GM23248 (cell line): ENCODE measurements at regions not wholly inside any gene's neighbourhood (a gene's known extent, or its start where the extent isn't known, plus 50 kb on each side); places are given as distances from the start of the nearest gene placed in this dataset.

Experiments
- DNase-seq: peaks from one replicate; pipeline ENCODE4 v3.0.0-alpha.2; 2015
- H2AFZ ChIP-seq: fragments of 200-600 bp; sonication (generic); 2 replicates; pipeline ENCODE4 v1.6.1; 2016; ENCODE audit warnings: antibody characterized with exemption
- H3F3A ChIP-seq: fragments of 200-600 bp; sonication (generic); 2 replicates; pipeline ENCODE4 v1.6.1; 2016; ENCODE audit warnings: mild to moderate bottlenecking, antibody characterized with exemption, mixed run types; ENCODE audit not compliant: insufficient read depth
- H3K27ac ChIP-seq: fragments of 200-600 bp; sonication (generic); 2 replicates; pipeline ENCODE4 v1.5.1; 2016; ENCODE audit warnings: mild to moderate bottlenecking
- H3K27me3 ChIP-seq: fragments of 200-600 bp; sonication (generic); replicated peaks from 2 replicates; pipeline ENCODE4 v1.6.1; 2016; ENCODE audit warnings: mild to moderate bottlenecking; ENCODE audit not compliant: insufficient read depth
- H3K36me3 ChIP-seq: fragments of 200-600 bp; sonication (generic); 2 replicates; pipeline ENCODE4 v1.6.1; 2016; ENCODE audit warnings: low read depth, mild to moderate bottlenecking
- H3K4me1 ChIP-seq: fragments of 200-600 bp; sonication (generic); 2 replicates; pipeline ENCODE4 v1.6.1; 2016; ENCODE audit warnings: mild to moderate bottlenecking; ENCODE audit not compliant: insufficient read depth
- H3K4me2 ChIP-seq: fragments of 200-600 bp; sonication (generic); one replicate; pipeline ENCODE4 v1.6.1; 2016; ENCODE audit warnings: mild to moderate bottlenecking; ENCODE audit not compliant: unreplicated experiment
- H3K4me3 ChIP-seq: fragments of 200-600 bp; sonication (generic); 2 replicates; pipeline ENCODE4 v1.5.1; 2016; ENCODE audit warnings: mild to moderate bottlenecking
- H3K79me2 ChIP-seq: fragments of 200-600 bp; sonication (generic); 2 replicates; pipeline ENCODE4 v1.6.1; 2016; ENCODE audit warnings: mild to moderate bottlenecking; ENCODE audit not compliant: insufficient read depth
- H3K9ac ChIP-seq: fragments of 200-600 bp; sonication (generic); 2 replicates; pipeline ENCODE4 v1.6.1; 2016; ENCODE audit warnings: mild to moderate bottlenecking
- H3K9me2 ChIP-seq: fragments of 200-600 bp; sonication (generic); 2 replicates; pipeline ENCODE4 v1.6.1; 2016; ENCODE audit warnings: mixed run types, mild to moderate bottlenecking, moderate library complexity; ENCODE audit not compliant: insufficient read depth
- H3K9me3 ChIP-seq: fragments of 200-600 bp; sonication (generic); one replicate; pipeline ENCODE4 v1.6.1; 2017; ENCODE audit warnings: low read depth
- H4K20me1 ChIP-seq: fragments of 200-600 bp; sonication (generic); 2 replicates; pipeline ENCODE4 v1.6.0; 2016; ENCODE audit not compliant: insufficient read depth
- EZH2 ChIP-seq: fragments of 200-600 bp; sonication (generic); IDR thresholded peaks from 2 replicates; pipeline ENCODE4 v1.6.1; 2018; ENCODE audit warnings: antibody characterized with exemption, mild to moderate bottlenecking; ENCODE audit not compliant: insufficient read depth, poor library complexity, severe bottlenecking
- EZH2phosphoT487 ChIP-seq: fragments of 200-600 bp; sonication (generic); IDR thresholded peaks from 2 replicates; pipeline ENCODE4 v1.6.1; 2018; ENCODE audit warnings: antibody characterized with exemption, moderate library complexity, mild to moderate bottlenecking, low read depth; ENCODE audit not compliant: insufficient read depth
- WGBS, 2 experiments: methylation state at CpG; one replicate each; pipeline ENCODE4 v1.1.6; 2015 to 2017; ENCODE audit warnings: low lambda C conversion rate in 2 of 2, low coverage in 1 of 2; ENCODE audit errors: missing lambda C conversion rate in 2 of 2; 5-methylcytosine and 5-hydroxymethylcytosine counted together
- in situ Hi-C: fragments of 300-500 bp; cut with MboI; formaldehyde crosslinking; loops from 2 replicates; pipeline ENCODE4 v1.15.0; 2020

DNA sequence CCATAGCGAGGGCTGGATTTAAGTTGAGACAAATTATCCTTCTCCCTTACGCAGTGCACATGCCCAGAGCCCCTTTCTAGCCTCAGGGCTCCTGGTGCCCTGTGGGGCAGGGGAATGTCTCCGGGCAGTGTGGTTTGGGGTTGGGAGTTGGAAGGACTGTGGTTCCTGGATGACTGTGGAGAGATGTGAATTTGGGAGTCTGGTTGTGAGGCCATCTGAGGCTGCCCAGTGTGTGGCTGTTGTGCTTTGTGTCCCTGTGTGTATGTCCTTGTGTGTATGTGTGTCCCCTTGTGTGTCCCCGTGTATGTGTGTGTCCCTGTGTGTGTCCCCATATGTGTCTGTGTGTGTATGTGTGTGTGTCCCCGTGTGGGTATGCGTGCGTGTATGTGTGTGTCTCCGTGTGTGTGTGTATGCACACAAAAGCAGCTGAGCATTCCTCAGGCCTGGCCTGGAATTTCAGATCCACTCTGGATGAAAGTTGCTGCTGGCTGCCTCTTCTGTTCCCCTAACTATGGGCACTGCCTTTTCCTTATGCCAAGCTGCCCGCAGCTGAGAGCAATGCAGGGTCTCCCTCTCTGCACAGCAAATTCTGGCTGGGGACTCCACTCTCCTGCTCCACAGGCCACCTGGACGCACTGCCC is 65.4 kb downstream of the UBIAD1 start:
- in situ Hi-C loops = no loop called here
- H3K79me2 ChIP-seq = no peaks in the 10 kb centered on the region
- H4K20me1 ChIP-seq = no peaks in the 10 kb centered on the region
- no peak overlapping the region for H3K27ac ChIP-seq
- no peaks in the 10 kb centered on the region for H3F3A ChIP-seq
- H2AFZ ChIP-seq = no peak overlapping the region
- no peaks in the 10 kb centered on the region for H3K4me1 ChIP-seq
- no peaks in the 10 kb centered on the region for H3K9me2 ChIP-seq
- H3K4me2 ChIP-seq = no peak overlapping the region
- H3K36me3 ChIP-seq = no peaks in the 10 kb centered on the region
- no peaks in the 10 kb centered on the region for H3K9me3 ChIP-seq
- no peak overlapping the region for H3K4me3 ChIP-seq
- H3K9ac ChIP-seq = no peak overlapping the region
- peaks cover 43% of the 10 kb centered on the region for H3K27me3 ChIP-seq
- 52 to 55% methylated on average over 10 of the region's 10 CpGs for WGBS, 2 experiments
- DNase-seq = no peak
- TF ChIP-seq EZH2phosphoT487 (no peak), EZH2 (no peak)

DNA sequence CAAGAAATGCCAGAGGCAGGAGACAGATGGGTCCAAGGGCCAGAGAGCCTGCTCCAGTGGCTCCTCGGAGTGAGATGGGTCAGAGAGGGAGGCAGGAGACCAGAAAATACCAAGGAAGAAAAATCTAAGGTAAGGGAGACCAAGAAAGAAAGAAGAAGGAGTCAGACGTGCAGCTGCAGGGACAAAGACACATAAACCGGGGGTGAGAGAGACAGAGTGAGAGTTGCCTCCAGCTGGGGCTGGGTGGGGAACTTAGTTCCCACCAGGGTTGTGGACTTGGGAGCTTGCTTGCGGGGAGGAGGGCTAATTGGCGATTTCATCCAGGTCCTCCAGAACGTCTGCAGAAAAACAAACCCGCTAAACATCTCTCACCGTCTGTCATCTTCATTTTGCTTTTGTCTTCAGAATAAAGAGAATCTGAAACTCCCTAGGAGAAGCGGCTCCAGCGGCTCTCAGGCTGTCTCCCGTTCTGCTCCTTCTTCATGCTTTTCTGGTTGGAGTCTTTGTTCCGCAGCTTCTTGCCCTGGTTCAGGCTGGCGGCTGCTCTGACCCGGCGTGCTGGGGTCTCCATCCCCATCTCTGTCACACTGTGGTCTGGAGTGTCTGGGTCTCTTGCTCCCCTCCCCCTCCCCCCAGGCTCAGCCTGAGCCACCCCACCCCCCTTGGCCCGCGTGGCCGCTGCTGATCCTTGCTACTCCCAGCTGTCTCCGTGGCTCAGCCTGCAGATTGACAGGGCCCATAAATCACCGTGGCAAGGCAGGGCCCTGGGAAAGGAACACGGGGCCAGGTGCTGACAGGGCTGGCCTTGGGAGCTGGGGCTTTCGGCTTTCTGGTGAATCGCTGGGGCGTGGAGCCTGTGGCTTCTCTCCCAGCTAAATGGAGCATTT is 66.6 kb downstream of the UBIAD1 start:
- Histone ChIP-seq H3K9ac (no peak overlapping the region), H3F3A (no peaks in the 10 kb centered on the region), H3K4me1 (no peaks in the 10 kb centered on the region), H3K9me2 (no peaks in the 10 kb centered on the region), H2AFZ (no peak overlapping the region), H3K4me3 (no peak overlapping the region), H3K4me2 (no peak overlapping the region), H3K9me3 (no peaks in the 10 kb centered on the region), H3K27ac (no peak overlapping the region), H3K27me3 (peaks cover 50% of the 10 kb centered on the region), H3K79me2 (no peaks in the 10 kb centered on the region), H3K36me3 (no peaks in the 10 kb centered on the region), H4K20me1 (no peaks in the 10 kb centered on the region)
- TF ChIP-seq EZH2phosphoT487 (no peak), EZH2 (no peak)
- in situ Hi-C loops = no loop called here
- DNase-seq = peak; percentile 20
- WGBS, 2 experiments = 7 to 8% methylated on average over 22 to 24 of the region's 24 CpGs

DNA sequence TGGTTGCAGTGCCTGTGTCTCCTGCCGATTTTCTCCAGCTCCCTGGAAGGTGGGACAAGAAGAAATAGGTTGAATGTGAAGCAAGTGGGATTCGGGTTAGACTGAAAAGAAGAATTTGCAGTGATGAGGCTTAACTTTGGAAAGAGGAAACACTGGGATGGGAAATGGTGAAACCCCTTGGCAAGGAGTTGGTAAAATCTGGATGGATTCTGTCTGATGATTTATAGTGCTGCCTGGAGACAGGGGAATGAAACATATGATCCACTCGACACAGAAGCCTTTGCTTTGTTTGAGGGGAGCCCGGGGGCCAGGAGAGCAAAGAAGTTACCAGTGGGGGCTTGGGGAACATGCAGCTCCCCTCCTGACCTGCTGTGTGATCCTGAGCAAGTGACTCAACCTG is 67.2 kb downstream of the UBIAD1 start:
- no peaks in the 10 kb centered on the region for H3K36me3 ChIP-seq
- H3K4me3 ChIP-seq = no peak overlapping the region
- H3K9ac ChIP-seq = no peak overlapping the region
- H4K20me1 ChIP-seq = no peaks in the 10 kb centered on the region
- no peak overlapping the region for H3K27ac ChIP-seq
- H3K9me2 ChIP-seq = no peaks in the 10 kb centered on the region
- no peaks in the 10 kb centered on the region for H3K79me2 ChIP-seq
- TF ChIP-seq EZH2 = peak; percentile 42
- no peak for TF ChIP-seq EZH2phosphoT487
- in situ Hi-C loops = no loop called here
- H3K4me1 ChIP-seq = no peaks in the 10 kb centered on the region
- H2AFZ ChIP-seq = no peak overlapping the region
- H3K27me3 ChIP-seq = peaks cover 54% of the 10 kb centered on the region
- H3K9me3 ChIP-seq = no peaks in the 10 kb centered on the region
- WGBS, 2 experiments = 2 to 4% methylated on average over 4 of the region's 4 CpGs
- no peaks in the 10 kb centered on the region for H3F3A ChIP-seq
- no peak for DNase-seq
- H3K4me2 ChIP-seq = no peak overlapping the region

DNA sequence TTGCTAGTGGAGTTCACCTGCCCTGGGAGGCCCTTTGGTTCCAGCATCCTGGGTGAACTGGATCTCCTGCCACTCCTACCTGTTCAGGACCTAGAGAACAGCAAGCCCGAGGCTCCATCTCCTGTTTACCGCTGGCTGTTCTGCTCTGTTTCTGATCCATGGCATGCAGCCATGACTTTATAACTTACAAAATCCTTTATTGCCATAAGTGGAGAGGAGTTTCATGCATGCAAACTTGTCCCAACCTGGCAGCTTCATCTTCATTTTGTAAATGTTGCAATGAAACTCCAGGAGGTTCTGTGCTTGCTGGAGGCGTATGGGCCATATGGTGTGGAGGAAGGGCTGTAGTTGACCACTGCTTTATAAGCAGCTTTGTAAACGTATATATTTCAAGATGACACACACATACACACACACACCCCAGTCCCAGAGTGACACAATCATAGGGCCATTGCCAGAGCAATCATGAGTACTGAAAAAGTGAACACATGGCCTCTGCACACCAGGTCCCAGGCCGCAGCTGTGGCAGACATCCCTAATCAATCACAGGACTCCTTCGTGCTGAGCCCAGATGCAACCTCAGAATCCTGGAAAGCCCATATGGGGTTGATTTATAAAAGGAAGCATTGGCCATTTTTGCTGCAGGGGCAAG is 69.0 kb downstream of the UBIAD1 start:
- Histone ChIP-seq H3K9me3 (no peaks in the 10 kb centered on the region), H2AFZ (no peak overlapping the region), H3K4me3 (no peak overlapping the region), H3K27ac (no peak overlapping the region), H3K4me1 (no peaks in the 10 kb centered on the region), H3K9me2 (no peaks in the 10 kb centered on the region), H3K27me3 (peaks cover 62% of the 10 kb centered on the region), H3F3A (no peaks in the 10 kb centered on the region), H3K4me2 (no peak overlapping the region), H3K79me2 (no peaks in the 10 kb centered on the region), H3K9ac (no peak overlapping the region), H3K36me3 (no peaks in the 10 kb centered on the region), H4K20me1 (no peaks in the 10 kb centered on the region)
- in situ Hi-C loops = no loop called here
- DNase-seq = no peak
- TF ChIP-seq EZH2phosphoT487 (no peak), EZH2 (no peak)
- WGBS, 2 experiments = 5 to 8% methylated on average over 6 of the region's 6 CpGs
